AG09309 (cell line): ENCODE measurements at regions not wholly inside any gene's neighbourhood (a gene's known extent, or its start where the extent isn't known, plus 50 kb on each side); places are given as distances from the start of the nearest gene placed in this dataset.

Experiments used
- DNase-seq: peaks from one replicate; pipeline ENCODE4 v3.0.0-alpha.2; 2010; ENCODE audit warnings: low read depth
- H3K4me3 ChIP-seq: 2 replicates; pipeline ENCODE4 v1.5.1; 2011; ENCODE audit warnings: mild to moderate bottlenecking, low read depth, low read length, moderate library complexity; ENCODE audit not compliant: control insufficient read depth
- CTCF ChIP-seq: IDR thresholded peaks from 2 replicates; pipeline ENCODE4 v1.5.1; 2011; ENCODE audit warnings: mild to moderate bottlenecking, low read depth, low read length, inconsistent platforms; ENCODE audit not compliant: insufficient read depth, control insufficient read depth; ENCODE audit errors: missing control alignments

DNA sequence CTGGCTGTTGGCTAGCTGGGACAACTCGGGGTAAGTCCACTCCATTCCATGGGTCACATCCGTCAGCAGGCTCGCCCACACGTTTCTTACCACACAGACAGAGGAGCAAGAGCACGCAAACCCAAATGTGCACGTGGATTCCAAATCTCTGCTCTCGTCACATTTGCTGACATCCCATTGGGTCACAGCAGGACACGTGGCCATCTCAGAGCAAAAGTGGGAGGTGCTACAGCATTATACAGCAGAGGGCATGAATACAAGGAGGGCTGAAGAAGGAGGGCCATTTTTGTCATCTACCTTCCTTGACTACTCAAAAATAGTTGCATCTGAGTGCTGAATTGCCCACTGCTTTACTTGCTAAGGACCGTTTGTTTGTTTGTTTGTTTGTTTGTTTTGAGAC, 84.7 kb downstream of the RBBP6 start:
- no peak for TF ChIP-seq CTCF
- DNase-seq: no peak
- H3K4me3 ChIP-seq: no peak overlapping the region

DNA sequence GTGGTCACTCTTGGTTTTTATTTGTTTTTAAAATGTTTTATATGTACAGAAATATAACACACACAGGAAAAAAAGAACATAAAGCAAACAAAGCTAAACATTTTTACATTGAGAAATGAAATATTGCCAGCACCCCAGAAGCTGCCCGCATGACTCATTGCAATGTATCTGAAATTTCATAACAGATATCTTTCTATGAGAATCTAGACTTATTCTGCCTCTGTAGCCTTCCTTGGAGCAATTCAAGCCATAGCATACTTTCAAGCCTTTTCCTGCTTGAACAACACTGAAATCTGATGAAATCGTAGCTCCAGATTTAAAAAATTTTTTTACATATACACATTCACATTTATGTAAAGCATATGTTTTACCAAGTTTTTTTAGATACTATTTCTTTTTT, 86.9 kb downstream of the RBBP6 start:
- TF ChIP-seq CTCF: no peak
- no peak overlapping the region for H3K4me3 ChIP-seq
- no peak for DNase-seq

- DNase-seq: no peak
- H3K4me3 ChIP-seq: no peak overlapping the region
- TF ChIP-seq CTCF: no peak
Measured at GRCh38 chr16:24634919-24635318, 94.5 kb upstream of the TNRC6A start.

GRCh38 chr16:24635900-24636610, 93.4 kb upstream of the TNRC6A start:
- no peak overlapping the region for H3K4me3 ChIP-seq
- DNase-seq: peak; percentile 95
- TF ChIP-seq CTCF: no peak

DNA sequence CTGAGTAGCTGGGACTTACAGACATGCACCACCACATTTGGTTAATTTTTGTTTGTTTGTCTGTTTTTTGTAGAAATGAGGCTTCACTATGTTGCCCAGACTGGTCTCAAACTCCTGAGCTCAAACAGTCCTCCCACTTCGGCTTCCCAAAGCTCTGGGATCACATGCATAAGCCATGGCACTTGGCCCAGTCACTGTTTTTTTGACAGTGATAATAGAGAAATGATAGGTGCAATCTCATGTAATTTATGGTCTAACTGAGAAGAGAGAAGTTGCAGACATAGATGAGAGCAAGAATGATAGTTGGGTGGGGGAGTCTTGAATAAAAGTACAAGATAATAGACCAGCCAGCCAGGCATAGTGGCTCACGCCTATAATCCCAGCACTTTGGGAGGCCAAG, 89.7 kb upstream of the TNRC6A start:
- DNase-seq: no peak
- TF ChIP-seq CTCF: no peak

GRCh38 chr16:24643489-24643888, 86.0 kb upstream of the TNRC6A start:
- no peak for TF ChIP-seq CTCF
- no peak overlapping the region for H3K4me3 ChIP-seq
- DNase-seq: no peak

More for the DNA sequence above, 89.7 kb upstream of the TNRC6A start:
- no peak overlapping the region for H3K4me3 ChIP-seq
